ENCODE measurements at regions not wholly inside any gene's neighbourhood (a gene's known extent, or its start where the extent isn't known, plus 50 kb on each side); places are given as distances from the start of the nearest gene placed in this dataset.

GRCh38 chr1:14242870-14243269, 355.6 kb upstream of the KAZN start:
- no peak for TF ChIP-seq CTCF (IDR thresholded peaks at IDR 0.05)
- intact Hi-C loops (cut with DNase I, micrococcal nuclease): no loop called here
- H3K9me3 ChIP-seq: no peaks in the 10 kb centered on the region
- ATAC-seq (no peak), DNase-seq (no peak)
- no peak overlapping the region for H3K4me3 ChIP-seq
- H3K4me1 ChIP-seq (ENCODE audit: low read depth): no peaks in the 10 kb centered on the region
- no peaks in the 10 kb centered on the region for H3K36me3 ChIP-seq (ENCODE audit: low read depth)

- no peaks in the 10 kb centered on the region for H3K9me3 ChIP-seq
- H3K4me1 ChIP-seq (ENCODE audit: low read depth): no peaks in the 10 kb centered on the region
- intact Hi-C loops (cut with DNase I, micrococcal nuclease): no loop called here
- DNase-seq: no peak
- no peak for TF ChIP-seq CTCF (IDR thresholded peaks at IDR 0.05)
- H3K4me3 ChIP-seq: no peak overlapping the region
- no peaks in the 10 kb centered on the region for H3K36me3 ChIP-seq (ENCODE audit: low read depth)
- no peak for ATAC-seq
Measured at GRCh38 chr1:14245954-14246353, 352.5 kb upstream of the KAZN start.

GRCh38 chr1:14246471-14246870, 352.0 kb upstream of the KAZN start:
- no peak overlapping the region for H3K4me3 ChIP-seq
- H3K4me1 ChIP-seq (ENCODE audit: low read depth): no peaks in the 10 kb centered on the region
- no peak for TF ChIP-seq CTCF (IDR thresholded peaks at IDR 0.05)
- H3K9me3 ChIP-seq: no peaks in the 10 kb centered on the region
- intact Hi-C loops (cut with DNase I, micrococcal nuclease): no loop called here
- DNase-seq: no peak
- ATAC-seq: no peak
- H3K36me3 ChIP-seq (ENCODE audit: low read depth): no peaks in the 10 kb centered on the region

GRCh38 chr1:14247666-14248065, 350.8 kb upstream of the KAZN start:
- TF ChIP-seq CTCF (IDR thresholded peaks at IDR 0.05): no peak
- Histone ChIP-seq H3K4me1 (ENCODE audit: low read depth) (no peaks in the 10 kb centered on the region), H3K9me3 (no peaks in the 10 kb centered on the region), H3K36me3 (ENCODE audit: low read depth) (no peaks in the 10 kb centered on the region), H3K4me3 (no peak overlapping the region)
- ATAC-seq (no peak), DNase-seq (no peak)
- intact Hi-C loops (cut with DNase I, micrococcal nuclease): no loop called here

GRCh38 chr1:14251871-14252270, 346.6 kb upstream of the KAZN start:
- ATAC-seq (no peak), DNase-seq (no peak)
- TF ChIP-seq CTCF (IDR thresholded peaks at IDR 0.05): no peak
- H3K4me1 ChIP-seq (ENCODE audit: low read depth): no peaks in the 10 kb centered on the region
- H3K36me3 ChIP-seq (ENCODE audit: low read depth): no peaks in the 10 kb centered on the region
- intact Hi-C loops (cut with DNase I, micrococcal nuclease): no loop called here
- no peaks in the 10 kb centered on the region for H3K9me3 ChIP-seq
- no peak overlapping the region for H3K4me3 ChIP-seq

GRCh38 chr1:14253676-14254075, 344.8 kb upstream of the KAZN start:
- intact Hi-C loops (cut with DNase I, micrococcal nuclease): no loop called here
- Histone ChIP-seq H3K4me1 (ENCODE audit: low read depth) (no peaks in the 10 kb centered on the region), H3K9me3 (no peaks in the 10 kb centered on the region), H3K36me3 (ENCODE audit: low read depth) (no peaks in the 10 kb centered on the region), H3K4me3 (no peak overlapping the region)
- ATAC-seq (no peak), DNase-seq (no peak)
- no peak for TF ChIP-seq CTCF (IDR thresholded peaks at IDR 0.05)

Measured in mucosa of descending colon (tissue), 3 donors.